ENCODE measurements at regions not wholly inside any gene's neighbourhood (a gene's known extent, or its start where the extent isn't known, plus 50 kb on each side); places are given as distances from the start of the nearest gene placed in this dataset.
"Not testable (repeated sequence)": the region's sequence is repeated elsewhere in the genome, so short reads cannot be mapped to it uniquely, and the experiment has no call there.

GRCh38 chr15:81822587-81822986 lies 223.2 kb downstream of the MEX3B start:
- DNase-seq (ENCODE audit: low spot score) = not testable (repeated sequence)

- DNase-seq (ENCODE audit: low spot score) = no peak
These were observed 225.7 kb downstream of the MEX3B start for GRCh38 chr15:81819924-81820635.

GRCh38 chr15:81814882-81815455 lies 230.8 kb downstream of the MEX3B start:
- no peak for DNase-seq (ENCODE audit: low spot score)

GRCh38 chr15:81813215-81813614 lies 232.6 kb downstream of the MEX3B start:
- no peak for DNase-seq (ENCODE audit: low spot score)

- no peak for DNase-seq (ENCODE audit: low spot score)
These were observed 233.4 kb downstream of the MEX3B start for GRCh38 chr15:81812456-81812855.

- no peak for DNase-seq (ENCODE audit: low spot score)
These were observed 234.1 kb downstream of the MEX3B start for GRCh38 chr15:81811736-81812135.

- no peak for DNase-seq (ENCODE audit: low spot score)
These were observed 236.3 kb downstream of the MEX3B start for GRCh38 chr15:81809543-81809942.

- DNase-seq (ENCODE audit: low spot score) = no peak
These were observed 238.0 kb downstream of the MEX3B start for GRCh38 chr15:81807806-81808205.

GRCh38 chr15:81807186-81807585 lies 238.6 kb downstream of the MEX3B start:
- DNase-seq (ENCODE audit: low spot score) = no peak

GRCh38 chr15:81795899-81796298 lies 249.9 kb downstream of the MEX3B start:
- no peak for DNase-seq (ENCODE audit: low spot score)

GRCh38 chr15:81792646-81793045 lies 253.2 kb downstream of the MEX3B start:
- no peak for DNase-seq (ENCODE audit: low spot score)

- DNase-seq (ENCODE audit: low spot score) = not testable (repeated sequence)
These were observed 254.5 kb downstream of the MEX3B start for GRCh38 chr15:81791322-81791721.

GRCh38 chr15:81789403-81789802 lies 256.4 kb downstream of the MEX3B start:
- DNase-seq (ENCODE audit: low spot score) = no peak

- no peak for DNase-seq (ENCODE audit: low spot score)
These were observed 259.0 kb downstream of the MEX3B start for GRCh38 chr15:81786776-81787175.

GRCh38 chr15:81785679-81786078 lies 260.1 kb downstream of the MEX3B start:
- no peak for DNase-seq (ENCODE audit: low spot score)

GRCh38 chr15:81785181-81785580 lies 260.6 kb downstream of the MEX3B start:
- no peak for DNase-seq (ENCODE audit: low spot score)

- DNase-seq (ENCODE audit: low spot score) = no peak
These were observed 261.1 kb downstream of the MEX3B start for GRCh38 chr15:81784751-81785150.

- DNase-seq (ENCODE audit: low spot score) = no peak
These were observed 262.2 kb downstream of the MEX3B start for GRCh38 chr15:81783586-81783985.

- no peak for DNase-seq (ENCODE audit: low spot score)
These were observed 262.7 kb downstream of the MEX3B start for GRCh38 chr15:81783076-81783475.

GRCh38 chr15:81781395-81781794 lies 264.4 kb downstream of the MEX3B start:
- DNase-seq (ENCODE audit: low spot score) = no peak

GRCh38 chr15:81780966-81781365 lies 264.9 kb downstream of the MEX3B start:
- no peak for DNase-seq (ENCODE audit: low spot score)

- no peak for DNase-seq (ENCODE audit: low spot score)
These were observed 266.6 kb downstream of the MEX3B start for GRCh38 chr15:81779181-81779580.

GRCh38 chr15:81777546-81777945 lies 268.3 kb downstream of the MEX3B start:
- DNase-seq (ENCODE audit: low spot score) = no peak

GRCh38 chr15:81776976-81777375 lies 268.8 kb downstream of the MEX3B start:
- DNase-seq (ENCODE audit: low spot score) = no peak
